HG03135 (cell line): ENCODE measurements at regions not wholly inside any gene's neighbourhood (a gene's known extent, or its start where the extent isn't known, plus 50 kb on each side); places are given as distances from the start of the nearest gene placed in this dataset.

ENCODE experiments used
- ATAC-seq: cut with Tn5 transposase; IDR thresholded peaks from one replicate; pipeline ENCODE4 v1.9.1; 2021; ENCODE audit warnings: mild to moderate bottlenecking, moderate library complexity; ENCODE audit not compliant: unreplicated experiment

GRCh38 chr18:56096861-56097260, 508.9 kb upstream of the TCF4 start:
- no peak for ATAC-seq

GRCh38 chr18:56089612-56090258, 501.7 kb upstream of the TCF4 start:
- no peak for ATAC-seq

DNA sequence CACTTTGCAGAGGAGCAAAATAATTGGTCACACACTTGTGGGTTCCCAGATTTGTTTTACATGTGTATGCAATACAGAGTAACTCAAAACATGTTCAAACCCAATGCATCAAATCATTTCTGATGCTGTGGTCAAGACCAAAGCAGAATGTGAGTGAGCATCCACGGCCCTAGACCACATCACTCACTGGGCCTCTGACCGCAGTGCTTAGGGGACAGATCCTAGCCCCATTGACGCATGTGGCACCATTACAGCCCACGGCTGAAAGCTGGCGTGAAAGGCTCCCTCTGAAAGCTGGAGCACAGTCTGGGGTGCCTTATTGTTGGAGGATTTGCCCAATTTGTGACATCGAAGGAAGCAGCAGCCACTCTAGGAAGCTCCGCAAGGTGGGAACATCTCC, 498.8 kb upstream of the TCF4 start:
- ATAC-seq = no peak

DNA sequence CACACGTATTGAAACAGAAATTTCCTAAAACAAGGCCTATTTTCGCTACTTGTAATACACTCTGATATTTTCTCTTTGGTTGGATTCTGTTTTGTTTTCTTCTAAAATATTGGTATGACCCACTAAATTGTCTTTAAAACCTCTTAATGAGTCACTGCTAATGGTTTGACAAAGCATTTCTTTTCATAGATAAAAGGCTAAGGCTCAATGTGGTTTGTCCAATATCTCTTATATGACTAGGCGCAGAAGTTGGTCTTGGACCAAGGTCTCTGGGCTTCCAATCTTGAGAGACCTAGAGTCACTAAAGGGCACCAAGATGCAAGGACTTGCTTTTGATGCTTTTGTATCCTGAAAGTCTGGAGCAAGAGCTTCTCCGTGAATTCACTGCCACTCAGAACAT, 498.2 kb upstream of the TCF4 start:
- ATAC-seq = no peak

GRCh38 chr18:56085551-56085950, 497.6 kb upstream of the TCF4 start:
- no peak for ATAC-seq

GRCh38 chr18:56083523-56084287, 495.7 kb upstream of the TCF4 start:
- ATAC-seq = no peak

- no peak for ATAC-seq
These were observed 495.1 kb upstream of the TCF4 start for GRCh38 chr18:56083097-56083521.

- no peak for ATAC-seq
These were observed 488.7 kb upstream of the TCF4 start for GRCh38 chr18:56076723-56077122.

DNA sequence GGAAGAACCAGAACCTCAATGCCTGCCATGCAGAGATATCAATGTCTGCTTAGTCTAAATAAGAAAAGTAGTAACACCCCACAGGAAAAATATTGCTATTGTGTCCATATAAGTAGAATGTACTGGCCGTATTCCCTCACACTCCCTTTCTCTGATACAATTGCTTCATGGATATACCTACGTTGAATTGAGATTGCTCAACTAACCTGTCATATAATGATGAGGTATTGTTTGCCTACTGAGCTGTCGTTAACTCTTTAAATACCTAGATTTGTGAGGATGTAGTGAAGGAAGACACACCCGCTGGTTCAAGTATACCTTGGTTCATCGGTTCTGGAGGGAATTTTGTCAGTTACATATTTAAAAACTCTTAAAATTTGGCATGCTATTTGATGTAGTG, 480.7 kb upstream of the TCF4 start:
- no peak for ATAC-seq

- ATAC-seq = no peak
These were observed 480.1 kb upstream of the TCF4 start for GRCh38 chr18:56067969-56068671.

- ATAC-seq = no peak
These were observed 479.4 kb upstream of the TCF4 start for GRCh38 chr18:56067214-56067894.

- ATAC-seq = no peak
These were observed 478.7 kb upstream of the TCF4 start for GRCh38 chr18:56066524-56067213.

- no peak for ATAC-seq
These were observed 477.1 kb upstream of the TCF4 start for GRCh38 chr18:56065086-56065485.

- no peak for ATAC-seq
These were observed 474.9 kb upstream of the TCF4 start for GRCh38 chr18:56062931-56063330.

GRCh38 chr18:56060967-56061541, 473.1 kb upstream of the TCF4 start:
- no peak for ATAC-seq

DNA sequence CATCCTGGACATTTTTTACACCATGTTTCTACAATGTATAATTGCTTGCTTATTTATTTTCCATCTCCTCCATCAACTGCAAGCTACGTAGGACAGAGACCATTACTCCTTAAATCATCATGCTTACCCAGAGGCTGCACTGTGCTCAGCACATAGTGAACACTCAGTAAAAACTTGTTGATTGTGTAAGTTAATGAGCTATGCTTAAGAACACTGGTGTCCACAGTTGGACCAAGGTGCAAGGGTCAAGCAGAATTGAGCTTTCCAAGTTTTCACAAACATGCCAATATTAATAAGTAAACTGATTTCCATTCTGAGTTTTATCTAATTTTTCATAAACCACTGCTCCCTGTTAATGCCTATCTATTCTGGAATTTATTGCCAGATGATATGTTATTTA, 464.2 kb upstream of the TCF4 start:
- no peak for ATAC-seq

GRCh38 chr18:56044239-56044638, 456.2 kb upstream of the TCF4 start:
- no peak for ATAC-seq

- ATAC-seq = no peak
These were observed 455.7 kb upstream of the TCF4 start for GRCh38 chr18:56043641-56044061.

GRCh38 chr18:56042915-56043536, 455.0 kb upstream of the TCF4 start:
- no peak for ATAC-seq
